K562 (cell line): ENCODE measurements at regions not wholly inside any gene's neighbourhood (a gene's known extent, or its start where the extent isn't known, plus 50 kb on each side); places are given as distances from the start of the nearest gene placed in this dataset.

Experiments used
- ATAC-seq: fragments of 200-7000 bp; cut with Tn5 transposase; 3 replicates; pipeline ENCODE4 v1.9.1; 2020; ENCODE audit warnings: moderate library complexity
- BruUV-seq: library from RNA; stranded (reverse); fragments of 400-500 nt; replicated peaks from 2 replicates; lab custom pipeline; 2021; lab: Mats Ljungman, UMichigan
- CTCF ChIA-PET: fragments of 300-600 bp; formaldehyde crosslinking; extraction: SDS; loops from one replicate; lab custom pipeline; 2021; ENCODE audit warnings: low intra/inter-chr PET ratio; lab: Yijun Ruan, JAX
- POLR2A ChIA-PET: fragments of 300-600, 350-650 bp; sonication (Branson Sonifier 250); formaldehyde crosslinking; extraction: SDS; loops from one replicate; lab custom pipeline; 2021; ENCODE audit warnings: antibody characterized with exemption, inconsistent platforms; lab: Yijun Ruan, JAX
- DNase-seq, 4 experiments: peaks; one replicate each; pipeline versions ENCODE4 v3.0.0 to v3.0.0-alpha.2; 2011 to 2018; ENCODE audit warnings: low spot score in 3 of 4, mixed read lengths in 3 of 4; ENCODE audit errors: extremely low read depth in 1 of 4
- FAIRE-seq: peaks from 2 replicates; lab custom pipeline; 2011; peaks lifted over from hg19 to GRCh38; lab: Jason Lieb, UNC
- H2AFZ ChIP-seq: 2 replicates; pipeline ENCODE4 v1.6.0; 2011; ENCODE audit warnings: low read depth, low read length, control low read depth, inconsistent platforms
- H3K27ac ChIP-seq: fragments of 200-600 bp; 3 replicates; pipeline ENCODE4 v1.8.0; 2011; ENCODE audit warnings: low read depth, mild to moderate bottlenecking, control low read depth, inconsistent platforms, low read length, moderate library complexity, mixed read lengths; ENCODE audit errors: extremely low read depth
- H3K27me3 ChIP-seq, 2 experiments: fragments of 300-600 bp in 1 of 2; 2 replicates in 1 of 2; 3 replicates in 1 of 2; pipeline versions ENCODE4 v1.6.0 to v1.8.0; 2011; ENCODE audit warnings: inconsistent platforms in 2 of 2, low read length in 2 of 2, mild to moderate bottlenecking in 1 of 2, mixed read lengths in 1 of 2, moderate library complexity in 1 of 2; ENCODE audit not compliant: control insufficient read depth in 2 of 2, insufficient read depth in 2 of 2
- H3K36me3 ChIP-seq: fragments of 300-600 bp; 3 replicates; pipeline ENCODE4 v1.8.0; 2011; ENCODE audit warnings: mild to moderate bottlenecking, low read length, inconsistent platforms; ENCODE audit not compliant: control insufficient read depth, insufficient read depth
- H3K4me1 ChIP-seq, 2 experiments: fragments of 200-600 bp in 1 of 2; replicated peaks in 1 of 2; 2 replicates in 1 of 2; 3 replicates in 1 of 2; pipeline versions ENCODE4 v1.5.1 to v1.8.0; 2011; ENCODE audit warnings: inconsistent platforms in 2 of 2, low read length in 2 of 2, mild to moderate bottlenecking in 1 of 2, mixed read lengths in 1 of 2, moderate library complexity in 1 of 2; ENCODE audit not compliant: control insufficient read depth in 2 of 2, insufficient read depth in 2 of 2
- H3K4me2 ChIP-seq: 2 replicates; pipeline ENCODE4 v1.6.1; 2011; ENCODE audit warnings: low read length, control low read depth, inconsistent platforms, mixed read lengths; ENCODE audit not compliant: insufficient read depth
- H3K4me3 ChIP-seq: fragments of 200-600 bp; sonication (generic), shearing (Covaris generic); 2 replicates; pipeline ENCODE4 v1.5.1; 2016; ENCODE audit warnings: control low read depth, inconsistent platforms
- H3K79me2 ChIP-seq: fragments of 200-600 bp; 3 replicates; pipeline ENCODE4 v1.8.0; 2011; ENCODE audit warnings: low read length, inconsistent platforms; ENCODE audit not compliant: control insufficient read depth, insufficient read depth
- H3K9ac ChIP-seq, 2 experiments: 2 replicates each; pipeline versions ENCODE4 v1.6.0 to v1.6.1; 2011; ENCODE audit warnings: low read depth in 2 of 2, low read length in 2 of 2, control low read depth in 1 of 2, inconsistent platforms in 1 of 2, mild to moderate bottlenecking in 1 of 2, mixed read lengths in 1 of 2; ENCODE audit not compliant: insufficient read depth in 1 of 2
- H3K9me1 ChIP-seq: one replicate; pipeline ENCODE4 v1.6.0; 2011; ENCODE audit warnings: inconsistent platforms, mild to moderate bottlenecking, low read length, moderate library complexity; ENCODE audit not compliant: control insufficient read depth, insufficient read depth
- H3K9me3 ChIP-seq: replicated peaks from 2 replicates; pipeline ENCODE4 v1.5.1; 2011; ENCODE audit warnings: low read depth, low read length, inconsistent platforms; ENCODE audit not compliant: control insufficient read depth, insufficient read depth
- H4K20me1 ChIP-seq: replicated peaks from 2 replicates; pipeline ENCODE4 v1.6.1; 2011; ENCODE audit warnings: low read length, inconsistent platforms, mixed read lengths; ENCODE audit not compliant: control insufficient read depth, insufficient read depth
- ATF3 ChIP-seq, 2 experiments: fragments of 450-650 bp in 1 of 2; sonication (generic) in 1 of 2; formaldehyde crosslinking in 1 of 2; IDR thresholded peaks in 1 of 2; conservative IDR thresholded peaks in 1 of 2; 2 replicates each; pipeline versions ENCODE4 v1.6.1 to v1.8.1; 2016 to 2023; ENCODE audit warnings: mild to moderate bottlenecking in 2 of 2, moderate library complexity in 2 of 2, inconsistent platforms in 1 of 2, missing genetic modification reagents in 1 of 2
- CBFA2T2 ChIP-seq: fragments of 450-650 bp; conservative IDR thresholded peaks from 2 replicates; pipeline ENCODE4 v1.6.1; 2017; ENCODE audit warnings: mild to moderate bottlenecking
- CCNT2 ChIP-seq: IDR thresholded peaks from 2 replicates; pipeline ENCODE4 v1.6.1; 2011; ENCODE audit warnings: borderline replicate concordance, low read depth, mild to moderate bottlenecking, moderate library complexity, mixed read lengths, low read length; ENCODE audit not compliant: insufficient read length; ENCODE audit errors: extremely low read depth
- CGGBP1 ChIP-seq: fragments of 250-450 bp; sonication (Bioruptor Pico); IDR thresholded peaks from 2 replicates; pipeline ENCODE4 v1.9.0; 2021; ENCODE audit warnings: mild to moderate bottlenecking
- CTBP1 ChIP-seq: fragments of 450-650 bp; IDR thresholded peaks from 2 replicates; pipeline ENCODE4 v1.6.1; 2016; ENCODE audit warnings: borderline replicate concordance
- ETS1 ChIP-seq: conservative IDR thresholded peaks from 2 replicates; pipeline ENCODE4 v1.6.1; 2011; ENCODE audit warnings: low read depth, mild to moderate bottlenecking, low read length; ENCODE audit not compliant: control insufficient read depth
- GTF2F1 ChIP-seq: IDR thresholded peaks from 2 replicates; pipeline ENCODE4 v1.6.1; 2011; ENCODE audit warnings: low read depth, low read length, improper control_type of control experiment
- L3MBTL2 ChIP-seq: fragments of 450-650 bp; IDR thresholded peaks from 2 replicates; pipeline ENCODE4 v1.6.1; 2016; ENCODE audit warnings: mild to moderate bottlenecking, moderate library complexity
- MAFK ChIP-seq: IDR thresholded peaks from 2 replicates; pipeline ENCODE4 v1.6.1; 2011; ENCODE audit warnings: low read length, improper control_type of control experiment
- MYC ChIP-seq, 2 experiments: fragments of 250-450 bp in 1 of 2; sonication (Bioruptor Pico) in 1 of 2; IDR thresholded peaks; 2 replicates each; pipeline versions ENCODE4 v1.5.1 to v1.6.1; 2012 to 2021; ENCODE audit warnings: low read depth in 2 of 2, borderline replicate concordance in 1 of 2, improper control_type of control experiment in 1 of 2, low read length in 1 of 2, mild to moderate bottlenecking in 1 of 2, moderate library complexity in 1 of 2
- NFIX ChIP-seq: fragments of 250-450 bp; sonication (Bioruptor Pico); IDR thresholded peaks from 2 replicates; pipeline ENCODE4 v1.4.0; 2020; ENCODE audit warnings: low read depth, mild to moderate bottlenecking, moderate library complexity
- PHB ChIP-seq: fragments of 250-450 bp; sonication (Bioruptor Pico); IDR thresholded peaks from 2 replicates; pipeline ENCODE4 v1.5.0; 2021
- PHF8 ChIP-seq: fragments of 200-600 bp; sonication (generic); IDR thresholded peaks from 2 replicates; pipeline ENCODE4 v1.6.1; 2012; ENCODE audit warnings: mixed run types, mild to moderate bottlenecking, inconsistent platforms, low read length, moderate library complexity, borderline replicate concordance
- SMC3 ChIP-seq: conservative IDR thresholded peaks from 2 replicates; pipeline ENCODE4 v1.6.1; 2011; ENCODE audit warnings: low read depth, low read length, improper control_type of control experiment; ENCODE audit not compliant: insufficient read depth
- TBL1XR1 ChIP-seq, 2 experiments: IDR thresholded peaks; 2 replicates each; pipeline ENCODE4 v1.6.1; 2012; ENCODE audit warnings: improper control_type of control experiment in 2 of 2, low read length in 2 of 2, mild to moderate bottlenecking in 1 of 2
- USF2 ChIP-seq: sonication (generic); formaldehyde crosslinking; IDR thresholded peaks from 2 replicates; pipeline ENCODE4 v1.5.0; 2020; ENCODE audit warnings: missing genetic modification reagents
- ZBED1 ChIP-seq: IDR thresholded peaks from 2 replicates; pipeline ENCODE4 v1.6.1; 2014
- ZC3H11A ChIP-seq: IDR thresholded peaks from 2 replicates; pipeline ENCODE4 v1.6.1; 2012; ENCODE audit warnings: low read depth, low read length, improper control_type of control experiment
- ZNF445 ChIP-seq: fragments of 250-450 bp; sonication (Bioruptor Pico); IDR thresholded peaks from 2 replicates; pipeline ENCODE4 v1.4.0; 2020; ENCODE audit warnings: low read depth, mild to moderate bottlenecking, moderate library complexity
- WGBS: fragments of 100-300 bp; shearing (Covaris generic); methylation state at CpG from one replicate; pipeline ENCODE4 v1.1.6; 2016; ENCODE audit warnings: low coverage, mixed read lengths; ENCODE audit not compliant: insufficient coverage; ENCODE audit errors: missing lambda C conversion rate; 5-methylcytosine and 5-hydroxymethylcytosine counted together
- in situ Hi-C: fragments of 300-500 bp; cut with MboI; formaldehyde crosslinking; loops from 4 replicates; pipeline ENCODE4 v1.15.0; 2018; ENCODE audit warnings: inconsistent platforms, mixed read lengths
- intact Hi-C: fragments of 100-400 bp; cut with micrococcal nuclease; formaldehyde crosslinking; loops from 2 replicates; pipeline ENCODE4 v1.14.2; 2022

- TF ChIP-seq ATF3 (IDR thresholded peaks at IDR 0.05) (no peak), ATF3 (CRISPR knock-in tag; conservative IDR thresholded peaks at IDR 0.05) (no peak), CGGBP1 (CRISPR knock-in tag) (no peak)
These were observed 735.2 kb upstream of the ANKRD30A start (continued) for GRCh38 chr10:36390221-36390620.

- Histone ChIP-seq H3K9me3 (no peaks in the 10 kb centered on the region; the same call in 1 of the 2 replicates), H3K4me2 (no peak overlapping the region), H3K4me1 (no peaks in the 10 kb centered on the region), H3K27me3 (no peaks in the 10 kb centered on the region), H3K36me3 (no peaks in the 10 kb centered on the region), H4K20me1 (no peaks in the 10 kb centered on the region), H2AFZ (no peak overlapping the region), H3K27ac (no peak overlapping the region), H3K9me1 (no peaks in the 10 kb centered on the region), H3K9ac (no peak overlapping the region), H3K4me3 (no peak overlapping the region), H3K79me2 (peaks cover 2% of the 10 kb centered on the region; the same call in 1 of the 3 replicates)
- ATAC-seq (no peak), FAIRE-seq (no peak), DNase-seq (no peak)
- POLR2A ChIA-PET, result no interaction called here
- in situ Hi-C loops (no loop called here), intact Hi-C loops (no loop called here)
- WGBS, result 3% methylated on average over 3 of the region's 3 CpGs
- CTCF ChIA-PET, result no interaction called here
- no TSS peak for BruUV-seq
- TF ChIP-seq PHB (no peak), ZNF445 (no peak), TBL1XR1 (IDR thresholded peaks at IDR 0.05; ENCODE audit: low read length in 2 of 2) (no peak), GTF2F1 (no peak), SMC3 (no peak), CBFA2T2 (no peak), USF2 (no peak), NFIX (CRISPR knock-in tag) (no peak), MYC (IDR thresholded peaks at IDR 0.05; ENCODE audit: low read depth, low read length) (no peak), MYC (CRISPR knock-in tag; IDR thresholded peaks at IDR 0.05; ENCODE audit: borderline replicate concordance, low read depth) (no peak), MAFK (no peak), L3MBTL2 (no peak), ZBED1 (no peak), ZC3H11A (no peak), CTBP1 (no peak), CCNT2 (no peak), ETS1 (no peak), PHF8 (no peak)
These were observed 737.2 kb upstream of the ANKRD30A start for GRCh38 chr10:36388166-36388565.
